ENCODE measurements at regions not wholly inside any gene's neighbourhood (a gene's known extent, or its start where the extent isn't known, plus 50 kb on each side); places are given as distances from the start of the nearest gene placed in this dataset.

- no peaks in the 10 kb centered on the region for H3K9me3 ChIP-seq (ENCODE audit: control insufficient read depth, insufficient read depth, low read length)
- CTCF ChIA-PET = interaction anchor here (1.3 to 1.6 kb wide), 2 partner anchors 25 to 32 kb away, joined by 4 to 5 read pairs; no protein-coding TSS in a partner anchor
- H3K4me3 ChIP-seq (ENCODE audit: low read depth, low read length) = no peak overlapping the region
- no peak overlapping the region for H3K27ac ChIP-seq (ENCODE audit: low read depth, low read length)
- H3K27me3 ChIP-seq (ENCODE audit: control insufficient read depth, insufficient read depth, low read length) = no peaks in the 10 kb centered on the region
- TF ChIP-seq CTCF (IDR thresholded peaks at IDR 0.05; ENCODE audit: low read depth, low read length) = no peak
- POLR2A ChIA-PET = no interaction called here
- no peak for DNase-seq (ENCODE audit: low read depth, low spot score)
These were observed 53.0 kb downstream of the HELT start for GRCh38 chr4:185071236-185071811.

- H3K9me3 ChIP-seq (ENCODE audit: control insufficient read depth, insufficient read depth, low read length) = no peaks in the 10 kb centered on the region
- ChIA-PET CTCF (no interaction called here), POLR2A (no interaction called here)
- no peaks in the 10 kb centered on the region for H3K27me3 ChIP-seq (ENCODE audit: control insufficient read depth, insufficient read depth, low read length)
- no peak for DNase-seq (ENCODE audit: low read depth, low spot score)
- no peak overlapping the region for H3K27ac ChIP-seq (ENCODE audit: low read depth, low read length)
- H3K4me3 ChIP-seq (ENCODE audit: low read depth, low read length) = no peak overlapping the region
- no peak for TF ChIP-seq CTCF (IDR thresholded peaks at IDR 0.05; ENCODE audit: low read depth, low read length)
These were observed 61.1 kb downstream of the HELT start for GRCh38 chr4:185079271-185079905.

DNA sequence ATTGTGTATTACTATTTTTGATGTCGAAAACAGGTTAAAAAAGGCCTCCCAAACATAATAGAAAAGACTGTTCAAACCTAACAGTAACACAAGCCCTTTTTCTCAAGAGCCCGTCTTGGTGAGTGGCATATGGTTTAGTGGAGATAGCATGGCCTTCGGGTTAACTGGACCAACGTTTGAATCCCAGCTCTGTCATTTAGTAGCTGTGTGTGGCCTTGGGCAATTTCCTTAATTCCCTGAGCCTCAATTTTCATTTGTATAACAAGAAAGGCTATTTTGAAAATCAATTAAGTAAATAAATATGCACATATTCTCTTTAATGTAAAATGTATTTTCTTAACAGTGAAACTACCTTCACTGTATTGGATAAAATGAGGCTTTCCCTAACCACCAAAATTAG lies 62.3 kb downstream of the HELT start:
- POLR2A ChIA-PET = no interaction called here
- CTCF ChIA-PET = no interaction called here

DNA sequence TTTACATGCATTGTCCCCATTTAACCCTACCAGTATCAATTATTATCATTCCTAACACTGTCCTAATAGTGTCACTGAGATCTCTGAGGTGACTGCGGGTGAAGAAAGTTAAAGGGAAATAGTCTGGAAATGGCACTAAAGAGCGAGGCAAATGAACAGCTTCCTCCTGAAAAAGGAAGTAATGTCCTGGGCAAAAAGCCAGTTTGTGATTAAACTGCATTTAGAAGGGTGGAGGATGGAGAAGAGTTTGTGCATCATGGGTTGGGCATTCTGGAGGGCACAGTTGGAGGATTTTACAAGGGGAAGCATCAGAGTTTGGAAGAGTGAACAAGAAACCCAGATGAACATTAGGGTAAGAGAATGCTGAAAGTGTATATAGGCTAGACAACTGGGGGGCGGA lies 60.5 kb upstream of the SLC25A4 start:
- DNase-seq (ENCODE audit: low read depth, low spot score) = no peak
- Histone ChIP-seq H3K27ac (ENCODE audit: low read depth, low read length) (no peak overlapping the region), H3K4me3 (ENCODE audit: low read depth, low read length) (no peak overlapping the region), H3K27me3 (ENCODE audit: control insufficient read depth, insufficient read depth, low read length) (peaks cover 4% of the 10 kb centered on the region), H3K9me3 (ENCODE audit: control insufficient read depth, insufficient read depth, low read length) (no peaks in the 10 kb centered on the region; the same call in 1 of the 2 replicates)
- no peak for TF ChIP-seq CTCF (IDR thresholded peaks at IDR 0.05; ENCODE audit: low read depth, low read length)
- ChIA-PET CTCF (interaction anchor here (0.7 to 1.6 kb wide), 2 partner anchors 14 to 43 kb away, joined by 6 to 7 read pairs; no protein-coding TSS in a partner anchor), POLR2A (no interaction called here)

More for the DNA sequence above, 62.3 kb downstream of the HELT start:
- H3K9me3 ChIP-seq (ENCODE audit: control insufficient read depth, insufficient read depth, low read length) = no peaks in the 10 kb centered on the region
- no peaks in the 10 kb centered on the region for H3K27me3 ChIP-seq (ENCODE audit: control insufficient read depth, insufficient read depth, low read length)
- no peak overlapping the region for H3K27ac ChIP-seq (ENCODE audit: low read depth, low read length)
- H3K4me3 ChIP-seq (ENCODE audit: low read depth, low read length) = no peak overlapping the region
- no peak for DNase-seq (ENCODE audit: low read depth, low spot score)
- no peak for TF ChIP-seq CTCF (IDR thresholded peaks at IDR 0.05; ENCODE audit: low read depth, low read length)

GRCh38 chr4:185086053-185086452 lies 57.0 kb upstream of the SLC25A4 start:
- no peak for DNase-seq (ENCODE audit: low read depth, low spot score)
- Histone ChIP-seq H3K27ac (ENCODE audit: low read depth, low read length) (no peak overlapping the region), H3K9me3 (ENCODE audit: control insufficient read depth, insufficient read depth, low read length) (no peaks in the 10 kb centered on the region; the same call in 1 of the 2 replicates), H3K4me3 (ENCODE audit: low read depth, low read length) (no peak overlapping the region), H3K27me3 (ENCODE audit: control insufficient read depth, insufficient read depth, low read length) (peaks cover 7% of the 10 kb centered on the region)
- POLR2A ChIA-PET = no interaction called here
- CTCF ChIA-PET = interaction anchor here (1.2 to 1.8 kb wide), 2 partner anchors 10 to 46 kb away, joined by 4 to 9 read pairs; no protein-coding TSS in a partner anchor
- no peak for TF ChIP-seq CTCF (IDR thresholded peaks at IDR 0.05; ENCODE audit: low read depth, low read length)
